ENCODE measurements at regions not wholly inside any gene's neighbourhood (a gene's known extent, or its start where the extent isn't known, plus 50 kb on each side); places are given as distances from the start of the nearest gene placed in this dataset.
A peak's percentile ranks its signal among the peaks of the same experiment; 100 is the strongest.
"Not testable (repeated sequence)": the region's sequence is repeated elsewhere in the genome, so short reads cannot be mapped to it uniquely, and the experiment has no call there.

DNA sequence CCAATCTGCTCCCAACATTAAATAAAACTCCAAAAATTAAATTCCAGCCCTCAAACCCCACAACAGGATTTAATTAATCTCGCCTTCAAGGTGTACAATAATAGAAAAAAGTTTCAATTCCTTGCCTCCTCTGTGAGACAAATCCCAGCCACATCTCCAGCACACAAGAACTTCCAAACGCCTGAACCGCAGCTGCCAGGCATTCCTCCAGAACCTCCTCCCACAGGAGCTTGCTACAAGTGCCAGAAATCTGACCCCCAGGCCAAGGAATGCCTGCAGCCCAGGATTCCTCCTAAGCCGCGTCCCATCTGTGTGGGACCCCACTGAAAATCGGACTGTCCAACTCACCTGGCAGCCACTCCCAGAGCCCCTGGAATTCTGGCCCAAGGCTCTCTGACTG is 94.5 kb upstream of the RAB4A start:
- H3K4me3 Mint-ChIP-seq; H3K36me3 Mint-ChIP-seq; H3K9me3 Mint-ChIP-seq; ATAC-seq; H3K4me1 Mint-ChIP-seq (ENCODE audit: low read depth in 2 of 2); DNase-seq (ENCODE audit: low spot score); H3K27ac Mint-ChIP-seq; H3K27me3 Mint-ChIP-seq: not testable (repeated sequence)

DNA sequence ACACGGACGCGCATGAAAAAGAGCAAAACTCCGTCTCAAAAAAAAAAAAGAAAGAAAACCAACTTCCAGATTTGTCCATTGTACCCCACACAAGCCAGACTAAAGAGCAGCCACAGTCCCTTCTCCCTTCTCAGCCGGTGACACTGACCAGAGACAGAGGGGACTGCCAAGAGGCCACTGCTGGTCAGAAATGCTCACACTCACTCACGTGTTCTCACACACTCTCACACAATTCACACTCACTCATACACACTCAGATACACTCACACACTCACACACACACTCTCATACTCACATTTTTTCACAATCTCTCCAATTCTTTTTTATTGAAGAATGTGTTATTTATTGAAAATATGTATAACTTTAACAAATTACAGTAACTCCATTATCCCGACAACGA is 90.8 kb upstream of the RAB4A start:
- H3K9me3 Mint-ChIP-seq: no peaks in the 10 kb centered on the region
- H3K36me3 Mint-ChIP-seq: no peaks in the 10 kb centered on the region
- DNase-seq (ENCODE audit: low spot score): no peak
- H3K4me1 Mint-ChIP-seq (ENCODE audit: low read depth in 2 of 2): peaks cover 0 to 4% of the 10 kb centered on the region in 2 donors
- no peak for ATAC-seq
- H3K4me3 Mint-ChIP-seq: no peak overlapping the region
- H3K27me3 Mint-ChIP-seq: no peaks in the 10 kb centered on the region
- no peak overlapping the region for H3K27ac Mint-ChIP-seq

DNA sequence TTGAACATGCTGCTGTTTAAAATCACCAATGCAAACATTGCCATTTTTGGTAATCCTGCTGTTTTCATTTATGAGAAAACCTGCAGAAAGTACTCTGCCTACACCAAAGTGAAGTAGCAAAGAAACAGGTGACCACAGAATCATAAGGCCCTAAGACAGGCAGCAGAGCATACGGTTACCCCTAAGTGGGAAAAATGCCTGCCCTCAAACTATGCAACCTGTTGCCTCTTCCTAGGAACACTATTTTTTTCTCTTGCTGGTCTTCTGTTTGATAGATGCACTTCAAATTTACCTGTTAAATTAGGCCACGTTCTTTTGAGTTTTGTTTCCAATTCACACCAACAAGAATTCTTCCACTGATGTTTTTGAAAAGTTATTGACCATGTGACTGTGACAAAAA is 89.5 kb upstream of the RAB4A start:
- no peak for ATAC-seq
- no peak overlapping the region for H3K4me3 Mint-ChIP-seq
- H3K27me3 Mint-ChIP-seq: no peaks in the 10 kb centered on the region
- DNase-seq (ENCODE audit: low spot score): no peak
- peaks cover 8 to 10% of the 10 kb centered on the region in 2 donors for H3K4me1 Mint-ChIP-seq (ENCODE audit: low read depth in 2 of 2)
- no peak overlapping the region for H3K27ac Mint-ChIP-seq
- H3K9me3 Mint-ChIP-seq: no peaks in the 10 kb centered on the region
- no peaks in the 10 kb centered on the region for H3K36me3 Mint-ChIP-seq

DNA sequence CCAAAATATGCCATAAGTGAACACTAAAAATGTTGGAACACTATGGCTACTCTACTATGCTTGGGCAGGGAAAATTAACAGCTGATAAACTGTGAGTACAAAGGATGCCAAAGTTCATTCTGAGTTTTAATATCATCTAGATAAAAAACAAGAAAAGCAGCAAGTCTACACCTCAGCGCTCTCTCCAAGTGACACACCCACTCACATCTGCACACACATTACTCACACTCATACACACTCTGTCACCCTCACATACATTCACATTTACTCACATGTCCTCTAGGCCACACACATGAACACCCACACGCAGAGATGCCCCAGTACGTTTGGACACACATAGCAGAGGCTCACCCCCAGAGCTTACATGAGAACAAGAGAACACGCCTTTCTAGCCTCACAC is 87.3 kb upstream of the RAB4A start:
- DNase-seq (ENCODE audit: low spot score) (no peak), ATAC-seq (no peak)
- Mint-ChIP-seq H3K36me3 (no peaks in the 10 kb centered on the region), H3K9me3 (no peaks in the 10 kb centered on the region), H3K27me3 (no peaks in the 10 kb centered on the region), H3K4me3 (no peak overlapping the region), H3K4me1 (ENCODE audit: low read depth in 2 of 2) (peaks cover 13 to 19% of the 10 kb centered on the region in 2 donors), H3K27ac (no peak overlapping the region)

DNA sequence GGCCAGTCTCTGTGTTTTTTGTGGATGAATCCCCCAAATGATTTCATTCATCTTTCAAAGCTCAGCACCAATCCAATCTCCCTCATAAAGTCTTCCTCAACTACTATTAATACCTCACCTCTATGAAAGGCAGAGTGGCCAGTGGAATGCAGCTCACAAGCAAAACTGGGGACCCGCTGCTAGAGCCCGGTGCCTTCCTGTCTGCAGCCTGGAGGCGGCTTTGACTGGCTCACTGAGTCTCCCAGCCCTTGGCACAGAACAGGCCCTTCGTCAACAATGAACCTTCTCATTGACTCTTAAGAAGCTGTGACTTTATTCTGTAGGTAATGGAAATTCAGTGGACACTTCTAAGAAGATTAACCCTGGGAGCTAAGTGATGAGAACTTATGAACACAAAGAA is 86.8 kb upstream of the RAB4A start:
- H3K4me3 Mint-ChIP-seq: no peak overlapping the region
- DNase-seq (ENCODE audit: low spot score) (no peak), ATAC-seq (no peak)
- peaks cover 13 to 19% of the 10 kb centered on the region in 2 donors for H3K4me1 Mint-ChIP-seq (ENCODE audit: low read depth in 2 of 2)
- no peaks in the 10 kb centered on the region for H3K27me3 Mint-ChIP-seq
- no peaks in the 10 kb centered on the region for H3K36me3 Mint-ChIP-seq
- H3K9me3 Mint-ChIP-seq: no peaks in the 10 kb centered on the region
- H3K27ac Mint-ChIP-seq: no peak overlapping the region

DNA sequence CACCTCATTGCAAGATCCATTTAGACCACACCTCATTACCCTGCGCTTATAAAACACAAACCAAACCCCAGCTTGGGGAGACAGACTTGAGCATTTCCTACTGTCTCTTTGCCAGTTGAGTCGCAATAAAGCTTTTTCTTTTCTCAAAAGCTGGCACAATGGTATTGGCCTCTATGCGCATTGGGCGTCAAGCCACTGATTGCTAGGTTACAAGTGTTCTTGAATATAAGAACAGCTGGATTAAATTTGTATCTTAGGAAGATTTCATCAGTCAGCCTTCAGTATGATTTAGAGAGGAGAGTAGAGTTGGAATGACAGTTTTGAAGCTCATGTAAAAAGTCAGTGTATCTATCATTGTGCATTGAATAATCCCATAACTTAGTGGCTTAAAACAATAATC is 84.9 kb upstream of the RAB4A start:
- H3K4me1 Mint-ChIP-seq (ENCODE audit: low read depth in 2 of 2): peaks cover 19 to 24% of the 10 kb centered on the region in 2 donors

DNA sequence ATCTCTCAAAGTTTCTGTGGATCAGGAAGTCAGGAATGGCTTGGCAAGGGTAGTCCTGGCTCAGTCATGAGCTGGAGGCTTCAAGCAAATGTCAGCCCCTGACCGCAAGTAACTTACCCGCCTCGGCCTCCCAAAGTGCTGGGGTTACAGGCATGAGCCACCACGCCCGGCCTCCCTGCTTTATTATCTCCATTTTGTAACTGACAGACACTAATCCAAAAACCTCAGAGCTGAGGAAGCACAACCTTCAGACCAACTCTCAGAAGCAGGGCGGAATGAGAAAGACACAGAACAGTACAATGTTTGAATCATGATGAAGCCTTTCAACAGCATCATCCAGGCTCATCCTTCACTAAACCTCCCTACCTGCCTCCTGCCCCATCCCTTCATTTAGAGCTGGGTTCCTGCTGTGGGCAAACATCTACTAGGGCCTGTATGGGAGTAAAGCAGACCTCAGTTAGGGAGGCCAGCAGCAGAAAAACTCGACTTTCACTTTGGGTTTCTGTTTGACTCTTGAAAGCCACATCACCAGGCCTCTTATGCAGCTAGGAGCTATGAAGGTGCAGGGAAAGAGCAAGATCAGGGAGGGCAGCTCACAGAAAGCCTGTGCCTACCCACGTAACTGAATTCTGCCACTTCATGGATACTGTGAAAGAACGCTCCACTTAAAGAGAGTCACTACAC is 84.4 kb upstream of the RAB4A start:
- no peaks in the 10 kb centered on the region for H3K9me3 Mint-ChIP-seq
- H3K4me3 Mint-ChIP-seq: peak overlapping the region; percentile 18

More for the DNA sequence above, 84.9 kb upstream of the RAB4A start:
- ATAC-seq: no peak
- no peak for DNase-seq (ENCODE audit: low spot score)
- Mint-ChIP-seq H3K36me3 (no peaks in the 10 kb centered on the region), H3K27me3 (peaks cover 0 to 2% of the 10 kb centered on the region in 2 donors), H3K9me3 (no peaks in the 10 kb centered on the region), H3K27ac (peak overlapping the region; percentile 41 to 93), H3K4me3 (no peak overlapping the region)

DNA sequence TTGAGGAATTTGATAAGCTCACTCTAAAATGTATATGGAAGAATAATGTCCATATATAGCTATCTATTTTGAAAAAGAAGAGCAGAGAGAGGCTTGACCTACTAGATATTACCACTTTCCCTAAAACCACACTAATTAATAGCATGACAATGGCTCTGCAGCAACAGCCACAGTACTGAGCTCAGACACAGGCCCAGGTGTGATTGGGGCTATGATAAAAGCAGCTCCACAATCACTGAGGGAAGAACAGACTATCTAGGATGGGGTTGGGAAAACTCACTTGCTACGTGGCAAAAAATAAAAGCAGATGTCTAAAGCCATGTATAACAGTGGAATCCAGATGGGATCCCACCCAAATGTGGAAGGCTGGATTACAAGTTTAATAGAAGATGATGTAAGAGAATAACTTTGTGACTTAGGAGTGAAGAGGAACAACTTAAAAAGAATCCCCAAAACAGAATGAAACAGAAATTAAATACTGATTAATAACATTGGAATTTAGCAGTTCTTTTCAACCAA is 80.8 kb upstream of the RAB4A start:
- ATAC-seq: no peak
- Mint-ChIP-seq H3K4me3 (no peak overlapping the region), H3K36me3 (no peaks in the 10 kb centered on the region)

More for the DNA sequence above, 84.4 kb upstream of the RAB4A start:
- ATAC-seq (peak; percentile 90 to 95), DNase-seq (ENCODE audit: low spot score) (peak; percentile 71)
- Mint-ChIP-seq H3K27ac (peak overlapping the region; percentile 41 to 93), H3K36me3 (no peaks in the 10 kb centered on the region), H3K27me3 (peaks cover 0 to 2% of the 10 kb centered on the region in 2 donors), H3K4me1 (ENCODE audit: low read depth in 2 of 2) (peaks cover 22 to 28% of the 10 kb centered on the region in 2 donors)

DNA sequence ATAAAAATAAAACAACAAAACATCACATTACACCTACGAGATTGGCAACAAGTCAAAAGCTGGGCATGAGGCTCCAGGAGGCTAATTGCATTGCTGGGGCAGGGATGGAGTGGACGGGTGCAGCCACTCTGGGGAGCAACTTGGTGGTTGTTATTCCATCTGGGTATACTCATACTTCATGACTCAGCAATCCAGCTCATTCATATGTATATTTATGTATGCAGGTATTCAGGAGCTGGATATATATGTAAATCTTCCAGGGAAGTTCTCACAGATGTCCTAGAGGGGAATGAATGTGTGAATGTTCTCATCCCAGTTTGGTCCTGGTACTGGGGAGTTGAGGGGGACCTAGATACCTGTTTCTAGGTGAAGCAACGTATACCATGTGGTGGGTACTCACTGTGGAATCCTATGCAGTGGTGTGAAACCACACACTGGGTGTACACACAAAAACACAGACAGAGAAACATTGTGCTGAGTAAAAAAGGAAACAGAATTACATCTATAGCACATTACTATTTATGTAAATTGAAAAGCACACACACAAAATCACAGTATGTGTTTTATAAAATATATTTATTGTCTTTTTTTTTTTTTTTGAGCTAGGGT is 79.7 kb upstream of the RAB4A start:
- no peaks in the 10 kb centered on the region for H3K36me3 Mint-ChIP-seq
- H3K27me3 Mint-ChIP-seq: peaks cover 8 to 10% of the 10 kb centered on the region in 2 donors
- peak overlapping the region; percentile 92 to 98 for H3K27ac Mint-ChIP-seq
- H3K4me1 Mint-ChIP-seq (ENCODE audit: low read depth in 2 of 2): peaks cover 36 to 44% of the 10 kb centered on the region in 2 donors
- no peak for DNase-seq (ENCODE audit: low spot score)
- no peak overlapping the region for H3K4me3 Mint-ChIP-seq
- H3K9me3 Mint-ChIP-seq: no peaks in the 10 kb centered on the region
- peak; percentile 66 to 75 for ATAC-seq

More for the DNA sequence above, 80.8 kb upstream of the RAB4A start:
- no peaks in the 10 kb centered on the region for H3K9me3 Mint-ChIP-seq
- peaks cover 0 to 9% of the 10 kb centered on the region in 2 donors for H3K27me3 Mint-ChIP-seq
- no peak for DNase-seq (ENCODE audit: low spot score)
- peak overlapping the region in 1 of 2 donors; percentile 98 for H3K27ac Mint-ChIP-seq
- peaks cover 41 to 47% of the 10 kb centered on the region in 2 donors for H3K4me1 Mint-ChIP-seq (ENCODE audit: low read depth in 2 of 2)

DNA sequence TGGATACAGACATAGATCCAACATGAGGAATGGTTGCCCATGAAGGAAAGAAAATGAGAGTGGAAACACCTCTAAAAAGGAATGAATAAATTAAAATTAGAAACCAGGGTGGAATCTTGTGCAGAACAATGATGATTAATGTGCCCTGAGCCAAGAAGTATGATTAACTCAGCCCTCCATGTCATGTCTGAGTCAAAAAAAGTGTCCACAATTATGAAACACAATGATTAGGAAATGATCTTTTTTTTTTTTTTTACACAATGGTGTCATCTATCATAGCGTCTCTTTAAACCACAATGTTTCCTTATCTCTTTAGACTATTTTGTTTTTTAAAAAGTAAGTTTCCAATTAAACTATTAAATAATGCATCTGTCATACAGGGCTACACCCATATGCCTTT is 78.9 kb upstream of the RAB4A start:
- peak; percentile 82 to 93 for ATAC-seq
- Mint-ChIP-seq H3K27ac (peak overlapping the region; percentile 92 to 98), H3K36me3 (no peaks in the 10 kb centered on the region)

DNA sequence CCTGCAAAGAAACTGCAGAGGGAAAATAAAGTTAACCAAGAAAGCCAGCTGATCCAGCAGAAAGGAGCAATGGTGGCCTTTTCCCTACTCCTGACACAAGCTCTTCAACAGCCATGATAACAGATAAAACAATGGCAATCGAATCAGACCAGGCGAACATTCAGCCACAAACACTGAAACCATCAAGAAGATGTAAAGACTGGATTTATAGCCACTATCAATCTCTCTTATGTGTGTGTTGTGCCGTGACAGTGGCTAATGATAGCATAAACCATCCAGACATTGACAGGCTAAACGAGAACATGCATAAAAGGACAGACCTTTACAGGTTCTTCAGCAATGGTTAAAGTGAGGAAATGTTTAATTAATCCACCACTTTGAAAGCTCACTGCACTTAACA is 78.1 kb upstream of the RAB4A start:
- ATAC-seq: no peak
- Mint-ChIP-seq H3K27me3 (peaks cover 8 to 12% of the 10 kb centered on the region in 2 donors), H3K36me3 (no peaks in the 10 kb centered on the region), H3K4me3 (peak overlapping the region; percentile 8), H3K4me1 (ENCODE audit: low read depth in 2 of 2) (peaks cover 32 to 34% of the 10 kb centered on the region in 2 donors), H3K27ac (peak overlapping the region; percentile 92 to 98), H3K9me3 (no peaks in the 10 kb centered on the region)
- DNase-seq (ENCODE audit: low spot score): no peak

More for the DNA sequence above, 78.9 kb upstream of the RAB4A start:
- no peak for DNase-seq (ENCODE audit: low spot score)
- Mint-ChIP-seq H3K27me3 (peaks cover 8 to 10% of the 10 kb centered on the region in 2 donors), H3K9me3 (no peaks in the 10 kb centered on the region), H3K4me3 (peak overlapping the region; percentile 80), H3K4me1 (ENCODE audit: low read depth in 2 of 2) (peaks cover 27 to 36% of the 10 kb centered on the region in 2 donors)

DNA sequence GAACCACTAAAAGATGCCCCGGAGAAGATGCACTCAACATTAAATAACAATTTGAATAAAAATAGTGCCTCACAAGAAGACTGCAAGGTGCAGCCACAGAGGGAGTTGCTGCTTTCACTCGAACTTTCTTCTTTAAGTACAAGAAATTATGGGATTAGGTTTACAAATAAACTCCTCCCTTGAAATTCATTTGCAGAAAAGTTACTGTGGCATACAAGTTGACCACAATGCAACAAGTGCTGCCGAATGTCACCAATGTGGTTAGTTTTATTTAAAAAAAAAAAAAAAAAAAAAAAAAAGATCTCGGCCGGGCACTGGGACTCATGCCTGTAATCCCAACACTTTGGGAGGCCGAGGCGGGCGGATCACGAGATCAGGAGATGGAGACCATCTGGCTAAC is 76.8 kb upstream of the RAB4A start:
- Mint-ChIP-seq H3K4me3 (peak overlapping the region; percentile 52), H3K36me3 (no peaks in the 10 kb centered on the region), H3K4me1 (ENCODE audit: low read depth in 2 of 2) (peaks cover 37 to 40% of the 10 kb centered on the region in 2 donors), H3K27me3 (peaks cover 8 to 12% of the 10 kb centered on the region in 2 donors), H3K9me3 (no peaks in the 10 kb centered on the region), H3K27ac (no peak overlapping the region)
- ATAC-seq (no peak), DNase-seq (ENCODE audit: low spot score) (no peak)

DNA sequence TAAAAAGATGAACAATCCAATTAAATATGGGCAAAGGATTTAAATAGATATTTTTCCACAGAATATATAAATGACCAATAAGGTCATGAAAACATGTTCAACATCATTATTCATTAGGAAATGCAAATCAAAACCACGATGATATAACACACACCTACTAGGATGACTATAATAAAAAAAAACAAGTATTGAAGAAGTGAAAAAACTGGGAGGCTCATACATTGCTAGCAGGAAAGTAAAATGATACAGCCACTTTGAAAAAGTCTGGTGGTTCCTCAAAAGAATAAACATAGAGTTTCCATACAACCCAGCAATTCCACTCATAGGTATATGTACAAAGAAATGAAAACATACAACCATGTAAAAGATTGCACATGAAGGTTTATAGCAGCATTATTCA is 75.7 kb upstream of the RAB4A start:
- Mint-ChIP-seq H3K27me3 (peaks cover 8 to 11% of the 10 kb centered on the region in 2 donors), H3K4me1 (ENCODE audit: low read depth in 2 of 2) (peaks cover 44 to 52% of the 10 kb centered on the region in 2 donors), H3K9me3 (no peaks in the 10 kb centered on the region), H3K27ac (peak overlapping the region in 1 of 2 donors; percentile 5), H3K4me3 (no peak overlapping the region), H3K36me3 (no peaks in the 10 kb centered on the region)
- no peak for ATAC-seq
- DNase-seq (ENCODE audit: low spot score): no peak

All from natural killer cell treated with Interleukin-12 subunit alpha and Interleukin-12 subunit beta and Interleukin-15 and Interleukin-18, amount 100 ng/mL, for 72 hours (primary cell).